Fibroblast of lung (primary cell): ENCODE measurements at regions not wholly inside any gene's neighbourhood (a gene's known extent, or its start where the extent isn't known, plus 50 kb on each side); places are given as distances from the start of the nearest gene placed in this dataset.

Experiments
- DNase-seq, 2 donors: peaks; one replicate each; pipeline versions ENCODE4 v3.0.0 to v3.0.0-alpha.2; 2010; ENCODE audit warnings: low read depth in 2 of 2
- H2AFZ ChIP-seq: 2 replicates; pipeline ENCODE4 v1.5.1; 2012; ENCODE audit warnings: low read length, control low read depth, inconsistent platforms
- H3K27ac ChIP-seq: 2 replicates; pipeline ENCODE4 v1.5.1; 2011; ENCODE audit warnings: low read length, control low read depth; ENCODE audit not compliant: insufficient read depth
- H3K27me3 ChIP-seq: 2 replicates; pipeline ENCODE4 v1.5.1; 2011; ENCODE audit warnings: mild to moderate bottlenecking, low read length; ENCODE audit not compliant: control insufficient read depth, insufficient read depth
- H3K36me3 ChIP-seq: 2 replicates; pipeline ENCODE4 v1.5.1; 2011; ENCODE audit warnings: low read length; ENCODE audit not compliant: control insufficient read depth, insufficient read depth
- H3K4me1 ChIP-seq: 2 replicates; pipeline ENCODE4 v1.5.1; 2011; ENCODE audit warnings: low read length; ENCODE audit not compliant: control insufficient read depth, insufficient read depth; ENCODE audit errors: extremely low read depth
- H3K4me2 ChIP-seq: 2 replicates; pipeline ENCODE4 v1.5.1; 2011; ENCODE audit warnings: low read length, control low read depth; ENCODE audit not compliant: insufficient read depth; ENCODE audit errors: extremely low read depth
- H3K4me3 ChIP-seq, 4 experiments: fragments of 200-600 bp in 1 of 4; sonication (generic) in 1 of 4; replicated peaks in 1 of 4; 2 replicates each; pipeline ENCODE4 v1.5.1; 2011 to 2016; ENCODE audit warnings: low read length in 4 of 4, low read depth in 3 of 4, mild to moderate bottlenecking in 3 of 4, control low read depth in 2 of 4, inconsistent platforms in 1 of 4, mixed read lengths in 1 of 4; ENCODE audit not compliant: insufficient read depth in 1 of 4; ENCODE audit errors: control extremely low read depth in 1 of 4
- H3K79me2 ChIP-seq: 2 replicates; pipeline ENCODE4 v1.5.1; 2012; ENCODE audit warnings: mild to moderate bottlenecking, low read length, inconsistent platforms; ENCODE audit not compliant: control insufficient read depth, insufficient read depth
- H3K9ac ChIP-seq: 2 replicates; pipeline ENCODE4 v1.5.1; 2011; ENCODE audit warnings: mild to moderate bottlenecking, low read length, control low read depth; ENCODE audit not compliant: insufficient read depth
- H3K9me3 ChIP-seq: 2 replicates; pipeline ENCODE4 v1.5.1; 2012; ENCODE audit warnings: low read depth, low read length; ENCODE audit not compliant: control insufficient read depth, insufficient read depth
- H4K20me1 ChIP-seq: 2 replicates; pipeline ENCODE4 v1.5.1; 2011; ENCODE audit warnings: low read length; ENCODE audit not compliant: control insufficient read depth, insufficient read depth; ENCODE audit errors: extremely low read depth
- EZH2 ChIP-seq: IDR thresholded peaks from 2 replicates; pipeline ENCODE4 v1.5.1; 2012; ENCODE audit warnings: low read length, control low read depth, mild to moderate bottlenecking; ENCODE audit errors: missing control alignments
- TF ChIP-seq, protein P1 (sequence below), 2 donors: IDR thresholded peaks in 1 of 2; conservative IDR thresholded peaks in 1 of 2; 1 replicate in 1 of 2; 2 replicates in 1 of 2; pipeline ENCODE4 v1.5.1; 2011 to 2012; ENCODE audit warnings: low read length in 2 of 2, control low read depth in 1 of 2, inconsistent platforms in 1 of 2, low read depth in 1 of 2, mild to moderate bottlenecking in 1 of 2

DNA sequence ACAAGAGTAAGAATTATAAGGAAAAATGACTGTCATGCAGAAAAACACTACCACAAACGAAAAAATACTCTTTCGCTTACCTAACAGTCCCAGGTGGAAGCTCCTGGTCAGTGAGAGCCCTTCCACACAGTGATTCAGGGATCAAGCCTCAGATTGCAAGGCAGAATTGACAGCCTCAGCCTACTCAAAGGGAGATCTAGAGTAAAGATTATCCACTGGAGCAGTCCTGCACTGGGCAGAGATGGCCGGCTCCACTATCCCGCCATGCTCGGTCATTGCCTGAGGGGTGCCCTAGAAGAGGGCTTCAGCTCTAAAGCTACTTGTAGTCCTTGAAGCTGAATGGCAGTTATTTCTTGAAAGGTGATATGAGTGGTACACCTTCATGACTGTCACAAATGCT, 174.7 kb downstream of the TTC8 start:
- Histone ChIP-seq H3K27ac (no peak overlapping the region), H3K4me1 (peaks cover 15% of the 10 kb centered on the region)

DNA sequence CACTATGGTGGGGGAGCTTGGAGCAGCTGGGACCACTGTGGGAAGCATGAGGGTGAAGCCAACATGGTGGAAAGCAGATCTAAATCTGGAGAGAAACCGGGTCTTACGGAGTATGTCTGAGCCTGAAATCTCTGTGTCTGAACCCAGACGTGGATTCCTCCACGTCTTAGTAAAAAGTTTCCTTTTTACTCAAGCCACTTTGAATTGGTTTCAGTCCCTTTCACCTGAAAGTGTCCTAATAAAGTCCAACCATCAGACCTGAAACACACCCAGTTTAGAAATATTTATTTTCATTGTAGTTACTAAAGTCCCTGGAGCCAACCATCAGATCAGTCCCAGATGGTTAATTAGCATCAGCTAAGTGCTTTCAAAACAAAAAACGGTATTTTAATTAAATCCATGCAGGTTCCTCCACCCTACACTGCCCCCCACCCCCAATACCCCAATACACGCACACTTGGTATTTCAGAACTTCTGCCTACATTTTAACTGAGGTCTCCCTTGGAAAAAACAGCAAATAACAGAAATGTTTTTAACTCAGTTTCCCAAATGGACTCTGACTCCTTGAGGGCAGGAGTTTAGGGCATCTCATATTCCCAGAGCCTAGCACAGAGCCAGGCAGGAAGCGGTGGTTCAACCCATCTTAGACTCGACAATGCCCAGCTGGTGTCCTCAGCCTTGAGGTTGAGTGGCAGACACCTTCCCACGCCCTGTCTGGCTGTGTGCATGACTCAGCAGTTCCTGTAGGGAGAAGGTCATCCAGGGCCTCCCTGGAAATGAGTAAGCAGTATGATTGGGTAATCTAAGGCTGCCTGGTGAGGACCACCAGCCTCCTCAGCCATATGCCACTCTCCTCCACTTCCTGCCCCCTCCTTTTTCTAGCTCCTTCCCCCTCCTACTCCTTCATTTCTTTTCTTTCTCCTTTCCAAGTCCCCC, 175.8 kb downstream of the TTC8 start:
- Histone ChIP-seq H3K27ac (peak overlapping the region; percentile 29), H3K4me3 (no peak overlapping the region), H3K9ac (no peak overlapping the region), H4K20me1 (no peaks in the 10 kb centered on the region), H2AFZ (no peak overlapping the region), H3K36me3 (no peaks in the 10 kb centered on the region), H3K27me3 (no peaks in the 10 kb centered on the region), H3K79me2 (no peaks in the 10 kb centered on the region), H3K4me1 (peaks cover 15% of the 10 kb centered on the region), H3K4me2 (no peak overlapping the region), H3K9me3 (no peaks in the 10 kb centered on the region)
- TF ChIP-seq, protein P1, sequence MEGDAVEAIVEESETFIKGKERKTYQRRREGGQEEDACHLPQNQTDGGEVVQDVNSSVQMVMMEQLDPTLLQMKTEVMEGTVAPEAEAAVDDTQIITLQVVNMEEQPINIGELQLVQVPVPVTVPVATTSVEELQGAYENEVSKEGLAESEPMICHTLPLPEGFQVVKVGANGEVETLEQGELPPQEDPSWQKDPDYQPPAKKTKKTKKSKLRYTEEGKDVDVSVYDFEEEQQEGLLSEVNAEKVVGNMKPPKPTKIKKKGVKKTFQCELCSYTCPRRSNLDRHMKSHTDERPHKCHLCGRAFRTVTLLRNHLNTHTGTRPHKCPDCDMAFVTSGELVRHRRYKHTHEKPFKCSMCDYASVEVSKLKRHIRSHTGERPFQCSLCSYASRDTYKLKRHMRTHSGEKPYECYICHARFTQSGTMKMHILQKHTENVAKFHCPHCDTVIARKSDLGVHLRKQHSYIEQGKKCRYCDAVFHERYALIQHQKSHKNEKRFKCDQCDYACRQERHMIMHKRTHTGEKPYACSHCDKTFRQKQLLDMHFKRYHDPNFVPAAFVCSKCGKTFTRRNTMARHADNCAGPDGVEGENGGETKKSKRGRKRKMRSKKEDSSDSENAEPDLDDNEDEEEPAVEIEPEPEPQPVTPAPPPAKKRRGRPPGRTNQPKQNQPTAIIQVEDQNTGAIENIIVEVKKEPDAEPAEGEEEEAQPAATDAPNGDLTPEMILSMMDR (conservative IDR thresholded peaks at IDR 0.05 in 1 of 2, IDR thresholded peaks at IDR 0.05 in 1 of 2; ENCODE audit: low read depth in 1 of 2, low read length in 2 of 2), result no peak
- no peak for TF ChIP-seq EZH2
- DNase-seq, result peak; percentile 96 to 98

More for the DNA sequence above, 174.7 kb downstream of the TTC8 start:
- H3K4me2 ChIP-seq, result no peak overlapping the region
- no peaks in the 10 kb centered on the region for H3K79me2 ChIP-seq
- TF ChIP-seq, protein P1 (conservative IDR thresholded peaks at IDR 0.05 in 1 of 2, IDR thresholded peaks at IDR 0.05 in 1 of 2; ENCODE audit: low read depth in 1 of 2, low read length in 2 of 2), result no peak
- TF ChIP-seq EZH2, result no peak
- no peak overlapping the region for H3K4me3 ChIP-seq
- no peaks in the 10 kb centered on the region for H3K9me3 ChIP-seq
- H2AFZ ChIP-seq, result no peak overlapping the region
- H3K36me3 ChIP-seq, result no peaks in the 10 kb centered on the region
- H4K20me1 ChIP-seq, result no peaks in the 10 kb centered on the region
- no peaks in the 10 kb centered on the region for H3K27me3 ChIP-seq
- no peak overlapping the region for H3K9ac ChIP-seq
- DNase-seq, result no peak

DNA sequence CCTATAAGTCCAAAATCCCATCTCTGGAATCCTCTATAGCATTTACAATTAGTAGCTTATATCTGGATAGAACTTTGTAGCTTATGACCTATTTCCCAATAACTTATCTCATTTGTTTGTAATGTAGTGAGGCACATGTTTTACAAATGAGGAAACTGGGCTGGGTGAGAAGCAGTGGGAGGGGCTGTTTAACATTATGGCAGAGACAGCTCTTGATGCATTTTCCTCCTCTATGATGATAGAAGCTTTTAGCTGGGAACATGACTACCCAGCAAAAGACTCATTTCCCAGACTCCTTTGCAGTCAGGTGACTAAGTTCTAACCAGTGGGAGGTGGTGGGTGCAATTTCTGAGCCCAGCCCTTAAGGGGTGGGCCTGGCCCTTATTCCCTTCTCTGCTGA, 179.7 kb downstream of the TTC8 start:
- no peak for TF ChIP-seq EZH2
- TF ChIP-seq, protein P1 (conservative IDR thresholded peaks at IDR 0.05 in 1 of 2, IDR thresholded peaks at IDR 0.05 in 1 of 2; ENCODE audit: low read depth in 1 of 2, low read length in 2 of 2), result no peak
- no peaks in the 10 kb centered on the region for H4K20me1 ChIP-seq
- no peak overlapping the region for H3K4me3 ChIP-seq
- H3K9me3 ChIP-seq, result no peaks in the 10 kb centered on the region
- H3K27ac ChIP-seq, result no peak overlapping the region
- no peaks in the 10 kb centered on the region for H3K79me2 ChIP-seq
- no peaks in the 10 kb centered on the region for H3K27me3 ChIP-seq
- H2AFZ ChIP-seq, result no peak overlapping the region
- no peak overlapping the region for H3K4me2 ChIP-seq
- no peak overlapping the region for H3K9ac ChIP-seq
- H3K4me1 ChIP-seq, result peaks cover 8% of the 10 kb centered on the region
- no peaks in the 10 kb centered on the region for H3K36me3 ChIP-seq
- DNase-seq, result peak; percentile 45 to 77
